Kidney epithelial cell (primary cell): ENCODE measurements at regions not wholly inside any gene's neighbourhood (a gene's known extent, or its start where the extent isn't known, plus 50 kb on each side); places are given as distances from the start of the nearest gene placed in this dataset.
"Not testable (repeated sequence)": the region's sequence is repeated elsewhere in the genome, so short reads cannot be mapped to it uniquely, and the experiment has no call there.

Source experiments
- DNase-seq: peaks from one replicate; pipeline ENCODE4 v3.0.0-alpha.2; 2010; ENCODE audit warnings: low read depth
- H3K27me3 ChIP-seq: 2 replicates; pipeline ENCODE4 v1.6.0; 2011; ENCODE audit warnings: low read length; ENCODE audit not compliant: control insufficient read depth, insufficient read depth
- H3K36me3 ChIP-seq: 2 replicates; pipeline ENCODE4 v1.5.1; 2011; ENCODE audit warnings: low read length; ENCODE audit not compliant: control insufficient read depth, insufficient read depth
- H3K4me3 ChIP-seq: 2 replicates; pipeline ENCODE4 v1.5.1; 2011; ENCODE audit warnings: low read depth, mild to moderate bottlenecking, control low read depth, low read length
- CTCF ChIP-seq: IDR thresholded peaks from 2 replicates; pipeline ENCODE4 v1.5.1; 2011; ENCODE audit warnings: mild to moderate bottlenecking, moderate library complexity, low read length, control low read depth, inconsistent platforms; ENCODE audit not compliant: insufficient read depth, poor library complexity, severe bottlenecking

GRCh38 chr22:22697377-22698117 is 53.1 kb downstream of the GGTLC2 start:
- no peak for TF ChIP-seq CTCF
- no peak for DNase-seq
- H3K4me3 ChIP-seq = no peak overlapping the region
- no peaks in the 10 kb centered on the region for H3K36me3 ChIP-seq
- no peaks in the 10 kb centered on the region for H3K27me3 ChIP-seq

GRCh38 chr22:22698263-22698750 is 53.9 kb downstream of the GGTLC2 start:
- no peak for TF ChIP-seq CTCF
- DNase-seq = no peak
- H3K4me3 ChIP-seq = no peak overlapping the region
- no peaks in the 10 kb centered on the region for H3K36me3 ChIP-seq
- no peaks in the 10 kb centered on the region for H3K27me3 ChIP-seq

GRCh38 chr22:22700631-22701030 is 56.2 kb downstream of the GGTLC2 start:
- no peak for DNase-seq
- no peak overlapping the region for H3K4me3 ChIP-seq
- TF ChIP-seq CTCF = no peak
- H3K27me3 ChIP-seq = no peaks in the 10 kb centered on the region
- no peaks in the 10 kb centered on the region for H3K36me3 ChIP-seq

GRCh38 chr22:22701557-22701956 is 57.1 kb downstream of the GGTLC2 start:
- H3K36me3 ChIP-seq, DNase-seq, H3K27me3 ChIP-seq, H3K4me3 ChIP-seq: not testable (repeated sequence)

GRCh38 chr22:22702237-22703202 is 58.1 kb downstream of the GGTLC2 start:
- no peaks in the 10 kb centered on the region for H3K27me3 ChIP-seq
- H3K4me3 ChIP-seq = no peak overlapping the region
- DNase-seq = no peak
- peak; percentile 42 for TF ChIP-seq CTCF
- H3K36me3 ChIP-seq = no peaks in the 10 kb centered on the region

GRCh38 chr22:22703203-22703570 is 58.8 kb downstream of the GGTLC2 start:
- H3K27me3 ChIP-seq = no peaks in the 10 kb centered on the region
- H3K4me3 ChIP-seq = no peak overlapping the region
- no peak for DNase-seq
- no peak for TF ChIP-seq CTCF
- H3K36me3 ChIP-seq = no peaks in the 10 kb centered on the region
